NB4 (cell line): ENCODE measurements at regions not wholly inside any gene's neighbourhood (a gene's known extent, or its start where the extent isn't known, plus 50 kb on each side); places are given as distances from the start of the nearest gene placed in this dataset.

Experiments used
- DNase-seq: peaks from one replicate; pipeline ENCODE4 v3.0.0; 2010; ENCODE audit warnings: low read depth
- H3K4me3 ChIP-seq: one replicate; pipeline ENCODE4 v1.5.1; 2011; ENCODE audit warnings: mild to moderate bottlenecking, low read depth, low read length, moderate library complexity
- MYC ChIP-seq: IDR thresholded peaks from 2 replicates; pipeline ENCODE4 v1.6.1; 2011; ENCODE audit warnings: low read depth, low read length
- POLR2A ChIP-seq: IDR thresholded peaks from 2 replicates; pipeline ENCODE4 v1.6.1; 2011; ENCODE audit warnings: mild to moderate bottlenecking; ENCODE audit not compliant: insufficient read length; ENCODE audit errors: extremely low read depth
- TF ChIP-seq, protein P1 (sequence below): IDR thresholded peaks from one replicate; pipeline ENCODE4 v1.5.1; 2012; ENCODE audit warnings: low read depth, low read length
- TF ChIP-seq, protein P2 (sequence below): IDR thresholded peaks from 2 replicates; pipeline ENCODE4 v1.6.1; 2011; ENCODE audit warnings: low read depth, low read length

DNA sequence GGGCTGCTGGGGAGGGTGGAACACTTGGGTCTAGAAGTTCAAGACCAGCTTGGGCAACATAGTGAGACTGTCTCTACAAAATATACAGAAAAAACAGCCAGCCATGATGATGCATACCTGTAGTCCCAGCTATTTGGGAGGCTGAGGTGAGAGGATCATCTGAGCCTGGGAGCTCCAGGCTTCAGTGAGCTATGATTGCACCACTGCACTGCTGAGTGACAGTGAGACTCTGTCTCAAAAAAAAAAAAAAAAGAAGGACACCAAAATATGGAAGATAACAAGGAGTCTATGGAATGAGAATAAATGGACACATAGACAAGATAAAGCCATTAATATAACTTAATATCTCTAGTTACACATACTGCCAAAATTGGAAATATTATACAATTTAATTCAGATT, 62.7 kb upstream of the IL15 start:
- no peak for DNase-seq
- H3K4me3 ChIP-seq = no peak overlapping the region
- TF ChIP-seq, protein P1, sequence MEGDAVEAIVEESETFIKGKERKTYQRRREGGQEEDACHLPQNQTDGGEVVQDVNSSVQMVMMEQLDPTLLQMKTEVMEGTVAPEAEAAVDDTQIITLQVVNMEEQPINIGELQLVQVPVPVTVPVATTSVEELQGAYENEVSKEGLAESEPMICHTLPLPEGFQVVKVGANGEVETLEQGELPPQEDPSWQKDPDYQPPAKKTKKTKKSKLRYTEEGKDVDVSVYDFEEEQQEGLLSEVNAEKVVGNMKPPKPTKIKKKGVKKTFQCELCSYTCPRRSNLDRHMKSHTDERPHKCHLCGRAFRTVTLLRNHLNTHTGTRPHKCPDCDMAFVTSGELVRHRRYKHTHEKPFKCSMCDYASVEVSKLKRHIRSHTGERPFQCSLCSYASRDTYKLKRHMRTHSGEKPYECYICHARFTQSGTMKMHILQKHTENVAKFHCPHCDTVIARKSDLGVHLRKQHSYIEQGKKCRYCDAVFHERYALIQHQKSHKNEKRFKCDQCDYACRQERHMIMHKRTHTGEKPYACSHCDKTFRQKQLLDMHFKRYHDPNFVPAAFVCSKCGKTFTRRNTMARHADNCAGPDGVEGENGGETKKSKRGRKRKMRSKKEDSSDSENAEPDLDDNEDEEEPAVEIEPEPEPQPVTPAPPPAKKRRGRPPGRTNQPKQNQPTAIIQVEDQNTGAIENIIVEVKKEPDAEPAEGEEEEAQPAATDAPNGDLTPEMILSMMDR = no peak
- TF ChIP-seq, protein P2, sequence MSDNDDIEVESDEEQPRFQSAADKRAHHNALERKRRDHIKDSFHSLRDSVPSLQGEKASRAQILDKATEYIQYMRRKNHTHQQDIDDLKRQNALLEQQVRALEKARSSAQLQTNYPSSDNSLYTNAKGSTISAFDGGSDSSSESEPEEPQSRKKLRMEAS = no peak
- TF ChIP-seq MYC = no peak
- no peak for TF ChIP-seq POLR2A

DNA sequence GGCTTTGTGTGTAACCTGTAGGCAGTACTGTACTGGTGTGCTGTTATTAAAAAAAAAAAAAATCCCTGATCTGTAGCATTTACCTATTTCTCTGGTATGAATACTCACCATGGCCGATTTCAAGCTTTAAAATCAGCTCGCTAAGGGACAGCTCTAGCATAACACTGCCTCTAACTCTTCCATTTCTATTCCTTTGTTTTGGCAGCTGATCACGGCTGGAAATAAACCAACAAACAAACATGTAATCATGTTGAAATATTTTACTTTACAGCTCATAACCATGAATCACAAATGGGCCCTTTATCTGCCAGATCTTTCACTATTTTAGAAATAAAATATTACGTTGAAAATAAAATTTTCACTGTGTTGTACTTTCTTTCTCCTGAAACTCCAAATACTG, 60.5 kb upstream of the IL15 start:
- TF ChIP-seq MYC = no peak
- TF ChIP-seq POLR2A = no peak
- TF ChIP-seq, protein P2 = no peak
- TF ChIP-seq, protein P1 = no peak
- no peak for DNase-seq
- H3K4me3 ChIP-seq = no peak overlapping the region

DNA sequence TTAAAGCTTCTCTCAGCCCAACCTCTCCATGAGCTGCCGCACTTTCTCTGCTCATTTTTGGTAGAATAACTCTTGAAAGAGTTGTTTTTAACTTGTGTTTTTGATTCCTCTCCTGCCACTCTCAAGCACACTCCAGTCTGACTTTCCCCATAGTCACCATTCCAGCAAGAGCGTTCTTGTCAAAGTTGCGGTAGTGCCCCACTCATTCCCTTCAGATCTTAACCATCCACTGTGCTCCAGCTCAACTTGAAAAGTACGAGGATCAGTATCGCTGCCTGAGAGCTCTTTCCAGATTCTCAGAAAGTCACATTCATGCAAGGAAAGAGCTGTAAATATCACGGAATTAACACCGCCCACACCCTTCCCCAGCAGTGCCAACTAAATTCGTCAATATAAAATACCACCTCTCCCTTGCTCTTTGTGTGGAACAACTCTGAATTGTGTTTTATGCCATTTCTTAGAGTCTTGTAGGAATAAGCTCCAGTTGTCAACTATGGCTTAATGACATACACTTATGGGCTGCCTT, 59.7 kb upstream of the IL15 start:
- no peak for DNase-seq
- TF ChIP-seq MYC (no peak), POLR2A (no peak)
- TF ChIP-seq, protein P2 = no peak
- TF ChIP-seq, protein P1 = no peak
- no peak overlapping the region for H3K4me3 ChIP-seq

DNA sequence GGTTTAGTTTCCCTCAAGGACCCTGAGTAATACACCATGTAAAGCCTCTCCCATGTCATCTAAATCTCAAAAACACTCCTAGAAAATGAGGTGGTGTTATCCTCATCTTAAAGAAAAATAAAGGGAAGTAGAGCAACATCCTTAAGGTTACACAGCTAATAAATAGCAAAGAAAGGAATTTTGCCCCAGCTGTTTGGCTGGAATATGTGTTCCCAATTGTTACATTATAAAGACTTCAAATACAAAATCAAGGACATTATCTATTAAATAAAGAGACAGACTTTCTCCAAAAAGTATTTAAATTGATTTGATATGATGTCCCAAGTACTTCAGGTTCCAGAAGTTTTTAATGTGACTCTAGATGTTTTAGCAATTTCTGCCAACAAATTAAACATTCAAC, 57.9 kb upstream of the IL15 start:
- no peak overlapping the region for H3K4me3 ChIP-seq
- DNase-seq = no peak
- TF ChIP-seq, protein P1 = no peak
- TF ChIP-seq MYC (no peak), POLR2A (no peak)
- TF ChIP-seq, protein P2 = no peak

DNA sequence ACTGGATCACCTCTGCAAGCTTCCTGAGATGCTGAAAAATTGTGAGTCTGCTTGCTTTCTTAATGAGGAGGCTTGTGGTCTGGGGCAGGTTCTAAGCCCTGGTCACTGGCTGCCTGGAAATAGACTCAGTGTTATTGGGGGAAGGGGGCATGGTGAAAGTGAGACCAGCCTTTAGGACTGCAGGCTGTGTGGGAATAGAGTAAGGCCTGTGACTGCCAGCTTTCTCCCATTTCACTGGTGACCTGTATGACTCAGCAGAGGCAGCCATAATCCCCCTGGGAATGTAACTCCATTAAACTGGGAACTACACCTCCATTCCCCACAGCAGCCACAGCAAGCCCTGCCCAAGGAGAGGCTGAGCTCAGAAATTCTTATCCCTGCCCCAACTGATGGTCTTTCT, 55.9 kb upstream of the IL15 start:
- no peak for DNase-seq
- no peak overlapping the region for H3K4me3 ChIP-seq
- TF ChIP-seq, protein P1 = no peak
- TF ChIP-seq MYC = no peak
- TF ChIP-seq, protein P2 = no peak
